ENCODE measurements at regions not wholly inside any gene's neighbourhood (a gene's known extent, or its start where the extent isn't known, plus 50 kb on each side); places are given as distances from the start of the nearest gene placed in this dataset.

DNA sequence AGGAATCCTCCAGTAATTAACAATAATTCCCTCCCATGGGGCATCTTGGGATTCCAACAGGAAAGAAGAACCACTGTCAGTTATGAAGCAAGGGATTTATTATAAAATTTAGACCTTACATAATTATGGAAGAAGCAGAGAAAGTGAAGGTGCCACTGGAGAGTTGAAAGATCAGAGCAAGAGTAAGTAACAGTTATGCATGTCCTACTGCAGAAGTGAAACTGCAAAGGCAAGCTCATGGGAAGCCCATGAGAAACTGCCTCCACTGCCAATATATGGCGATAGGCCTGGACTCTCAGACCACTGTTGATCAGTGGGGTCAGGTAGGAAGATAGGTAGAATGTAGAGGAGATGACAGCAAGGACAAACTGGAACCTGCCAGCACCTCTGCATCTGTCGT, 123.6 kb upstream of the ZNF648 start:
- H3K9me3 Mint-ChIP-seq: peaks cover 0 to 15% (median 0%) of the 10 kb centered on the region in 11 donors
- no peaks in the 10 kb centered on the region for H3K9me3 ChIP-seq (ENCODE audit: control insufficient read depth in 2 of 3, low read length in 3 of 3)
- ATAC-seq (no peak), DNase-seq (no peak)
- no peak overlapping the region for H3K27ac Mint-ChIP-seq
- H3K36me3 Mint-ChIP-seq: no peaks in the 10 kb centered on the region
- CTCF ChIA-PET: no interaction called here
- H3K4me3 ChIP-seq (ENCODE audit: low read length): no peak overlapping the region
- H3K4me3 Mint-ChIP-seq: no peak overlapping the region
- H3K36me3 ChIP-seq (ENCODE audit: control insufficient read depth in 2 of 3, insufficient read depth in 3 of 3, low read length in 3 of 3): no peaks in the 10 kb centered on the region
- H3K4me1 Mint-ChIP-seq: peaks cover 0 to 2% (median 0%) of the 10 kb centered on the region in 7 donors
- POLR2A ChIA-PET: no interaction called here
- intact Hi-C loops (cut with micrococcal nuclease): no loop called here
- H3K27ac ChIP-seq (ENCODE audit: low read depth, low read length): no peak overlapping the region
- peaks cover 0 to 9% (median 4%) of the 10 kb centered on the region in 5 donors for H3K27me3 Mint-ChIP-seq
- no peaks in the 10 kb centered on the region for H3K27me3 ChIP-seq (ENCODE audit: control insufficient read depth in 2 of 2, insufficient read depth in 2 of 2, low read length in 2 of 2)
- H3K4me1 ChIP-seq (ENCODE audit: control insufficient read depth in 2 of 2, insufficient read depth in 2 of 2, low read length in 2 of 2): no peaks in the 10 kb centered on the region

- CTCF ChIA-PET: no interaction called here
Observed at GRCh38 chr1:182183606-182184005, 122.1 kb upstream of the ZNF648 start.

DNA sequence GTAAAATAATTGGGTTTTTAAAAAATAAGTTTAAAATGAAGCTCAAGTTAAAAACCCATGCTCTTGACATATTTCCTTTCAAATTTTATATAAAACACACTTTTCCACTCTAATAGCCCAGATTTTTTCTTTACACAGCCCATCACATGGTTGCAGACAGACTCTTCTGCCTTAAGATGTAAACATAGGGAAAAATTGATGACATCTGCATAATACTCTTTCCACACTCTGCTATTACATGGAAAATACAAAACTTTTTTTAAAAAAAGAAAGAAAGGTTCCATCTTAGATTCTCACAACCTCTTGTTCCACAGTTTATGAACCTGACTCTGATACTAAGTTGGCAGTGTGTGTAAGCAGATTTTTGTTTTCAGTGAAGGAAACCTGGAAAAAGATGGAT, 120.8 kb upstream of the ZNF648 start:
- intact Hi-C loops (cut with micrococcal nuclease): no loop called here
- H3K36me3 ChIP-seq (ENCODE audit: control insufficient read depth in 2 of 3, insufficient read depth in 3 of 3, low read length in 3 of 3): no peaks in the 10 kb centered on the region
- no peaks in the 10 kb centered on the region for H3K4me1 ChIP-seq (ENCODE audit: control insufficient read depth in 2 of 2, insufficient read depth in 2 of 2, low read length in 2 of 2)
- H3K9me3 Mint-ChIP-seq: peaks cover 0 to 7% (median 0%) of the 10 kb centered on the region in 11 donors
- POLR2A ChIA-PET: interaction anchor here (0.7 kb wide), 1 partner anchor 231 kb away, joined by 3 read pairs; no protein-coding TSS in a partner anchor
- no peak overlapping the region for H3K4me3 Mint-ChIP-seq
- no peak overlapping the region for H3K27ac ChIP-seq (ENCODE audit: low read depth, low read length)
- H3K27me3 Mint-ChIP-seq: peaks cover 0 to 17% (median 4%) of the 10 kb centered on the region in 5 donors
- no peak overlapping the region for H3K27ac Mint-ChIP-seq
- DNase-seq (no peak), ATAC-seq (no peak)
- H3K4me1 Mint-ChIP-seq: peaks cover 0 to 2% (median 0%) of the 10 kb centered on the region in 7 donors
- no peaks in the 10 kb centered on the region for H3K9me3 ChIP-seq (ENCODE audit: control insufficient read depth in 2 of 3, low read length in 3 of 3)
- no peak overlapping the region for H3K4me3 ChIP-seq (ENCODE audit: low read length)
- no peaks in the 10 kb centered on the region for H3K27me3 ChIP-seq (ENCODE audit: control insufficient read depth in 2 of 2, insufficient read depth in 2 of 2, low read length in 2 of 2)
- CTCF ChIA-PET: interaction anchor here (0.9 kb wide), 1 partner anchor 39 kb away, joined by 3 read pairs; no protein-coding TSS in a partner anchor
- no peaks in the 10 kb centered on the region for H3K36me3 Mint-ChIP-seq

More at GRCh38 chr1:182183606-182184005, 122.1 kb upstream of the ZNF648 start:
- Mint-ChIP-seq H3K27ac (no peak overlapping the region), H3K4me3 (no peak overlapping the region), H3K27me3 (peaks cover 0 to 10% (median 4%) of the 10 kb centered on the region in 5 donors), H3K9me3 (peaks cover 0 to 7% (median 0%) of the 10 kb centered on the region in 11 donors), H3K36me3 (no peaks in the 10 kb centered on the region), H3K4me1 (peaks cover 0 to 2% (median 0%) of the 10 kb centered on the region in 7 donors)
- Histone ChIP-seq H3K27me3 (ENCODE audit: control insufficient read depth in 2 of 2, insufficient read depth in 2 of 2, low read length in 2 of 2) (no peaks in the 10 kb centered on the region), H3K4me3 (ENCODE audit: low read length) (no peak overlapping the region), H3K27ac (ENCODE audit: low read depth, low read length) (no peak overlapping the region), H3K36me3 (ENCODE audit: control insufficient read depth in 2 of 3, insufficient read depth in 3 of 3, low read length in 3 of 3) (no peaks in the 10 kb centered on the region), H3K9me3 (ENCODE audit: control insufficient read depth in 2 of 3, low read length in 3 of 3) (no peaks in the 10 kb centered on the region), H3K4me1 (ENCODE audit: control insufficient read depth in 2 of 2, insufficient read depth in 2 of 2, low read length in 2 of 2) (no peaks in the 10 kb centered on the region)
- intact Hi-C loops (cut with micrococcal nuclease): no loop called here
- DNase-seq (no peak), ATAC-seq (no peak)
- POLR2A ChIA-PET: interaction anchor here (0.7 kb wide), 1 partner anchor 15 kb away, joined by 3 read pairs; no protein-coding TSS in a partner anchor

DNA sequence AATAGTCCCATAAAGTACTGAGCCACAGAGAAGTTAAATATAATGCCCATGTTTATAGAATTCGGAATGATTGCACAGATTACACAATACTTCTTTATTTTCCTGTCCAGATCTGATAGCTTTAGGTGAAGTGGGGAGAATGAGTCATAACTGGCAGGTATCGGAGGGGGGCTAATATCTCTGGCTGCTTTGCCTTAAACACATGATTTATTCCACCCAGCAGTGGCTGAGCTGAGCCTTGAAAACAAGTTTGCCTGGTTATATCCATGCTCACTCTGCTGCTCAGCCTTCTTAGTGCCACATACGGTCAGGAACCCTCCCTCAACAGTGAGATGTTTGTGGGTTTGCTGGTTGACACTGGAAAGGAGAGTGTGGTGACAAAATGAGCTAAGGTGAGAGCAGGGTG, 119.7 kb upstream of the ZNF648 start:
- Mint-ChIP-seq H3K9me3 (peaks cover 0 to 7% (median 0%) of the 10 kb centered on the region in 11 donors), H3K4me1 (peaks cover 0 to 2% (median 0%) of the 10 kb centered on the region in 7 donors), H3K27ac (no peak overlapping the region), H3K36me3 (no peaks in the 10 kb centered on the region), H3K4me3 (no peak overlapping the region), H3K27me3 (peaks cover 0 to 17% (median 9%) of the 10 kb centered on the region in 5 donors)
- Histone ChIP-seq H3K4me3 (ENCODE audit: low read length) (no peak overlapping the region), H3K27ac (ENCODE audit: low read depth, low read length) (no peak overlapping the region), H3K27me3 (ENCODE audit: control insufficient read depth in 2 of 2, insufficient read depth in 2 of 2, low read length in 2 of 2) (no peaks in the 10 kb centered on the region), H3K9me3 (ENCODE audit: control insufficient read depth in 2 of 3, low read length in 3 of 3) (no peaks in the 10 kb centered on the region), H3K4me1 (ENCODE audit: control insufficient read depth in 2 of 2, insufficient read depth in 2 of 2, low read length in 2 of 2) (no peaks in the 10 kb centered on the region), H3K36me3 (ENCODE audit: control insufficient read depth in 2 of 3, insufficient read depth in 3 of 3, low read length in 3 of 3) (no peaks in the 10 kb centered on the region)
- DNase-seq: no peak
- intact Hi-C loops (cut with micrococcal nuclease): no loop called here
- POLR2A ChIA-PET: no interaction called here
- no peak for ATAC-seq
- CTCF ChIA-PET: no interaction called here

DNA sequence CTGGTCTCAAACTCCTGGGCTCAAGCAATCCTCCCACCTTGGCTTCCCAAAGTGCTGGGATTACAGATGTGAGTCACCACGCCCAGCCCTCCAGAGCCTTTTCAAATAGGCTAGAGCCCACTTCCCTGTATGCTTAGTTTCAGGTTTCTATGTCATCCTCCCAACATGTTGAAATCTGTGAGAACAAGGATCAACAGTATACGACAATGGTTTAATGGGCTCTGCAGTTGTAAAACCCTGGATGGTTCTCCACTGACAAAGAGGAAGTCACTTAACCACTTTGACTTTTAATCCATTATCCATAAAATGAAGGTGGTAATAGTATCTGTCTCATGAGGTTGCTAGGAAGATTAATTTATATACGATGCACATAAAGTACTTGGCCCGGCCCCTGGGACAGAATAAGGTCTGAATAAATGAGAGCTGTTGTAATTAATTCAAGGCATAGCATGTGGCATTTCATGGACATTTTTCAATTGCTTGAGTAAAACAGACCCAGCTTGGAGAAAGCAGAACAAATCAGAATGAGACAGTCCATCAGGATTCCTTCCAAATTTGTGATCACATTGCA, 113.9 kb upstream of the ZNF648 start:
- Mint-ChIP-seq H3K36me3 (no peaks in the 10 kb centered on the region), H3K4me3 (no peak overlapping the region), H3K27ac (no peak overlapping the region), H3K4me1 (peaks cover 0 to 4% (median 0%) of the 10 kb centered on the region in 7 donors), H3K27me3 (peaks cover 0 to 21% (median 5%) of the 10 kb centered on the region in 5 donors), H3K9me3 (peaks cover 0 to 2% (median 0%) of the 10 kb centered on the region in 11 donors)
- DNase-seq (no peak), ATAC-seq (peak; percentile 69)
- ChIA-PET CTCF (no interaction called here), POLR2A (no interaction called here)
- intact Hi-C loops (cut with micrococcal nuclease): no loop called here
- no peaks in the 10 kb centered on the region for H3K36me3 ChIP-seq (ENCODE audit: control insufficient read depth in 2 of 3, insufficient read depth in 3 of 3, low read length in 3 of 3)
- H3K9me3 ChIP-seq (ENCODE audit: control insufficient read depth in 2 of 3, low read length in 3 of 3): no peaks in the 10 kb centered on the region
- H3K27ac ChIP-seq (ENCODE audit: low read depth, low read length): no peak overlapping the region
- no peak overlapping the region for H3K4me3 ChIP-seq (ENCODE audit: low read length)
- H3K4me1 ChIP-seq (ENCODE audit: control insufficient read depth in 2 of 2, insufficient read depth in 2 of 2, low read length in 2 of 2): no peaks in the 10 kb centered on the region
- H3K27me3 ChIP-seq (ENCODE audit: control insufficient read depth in 2 of 2, insufficient read depth in 2 of 2, low read length in 2 of 2): no peaks in the 10 kb centered on the region

DNA sequence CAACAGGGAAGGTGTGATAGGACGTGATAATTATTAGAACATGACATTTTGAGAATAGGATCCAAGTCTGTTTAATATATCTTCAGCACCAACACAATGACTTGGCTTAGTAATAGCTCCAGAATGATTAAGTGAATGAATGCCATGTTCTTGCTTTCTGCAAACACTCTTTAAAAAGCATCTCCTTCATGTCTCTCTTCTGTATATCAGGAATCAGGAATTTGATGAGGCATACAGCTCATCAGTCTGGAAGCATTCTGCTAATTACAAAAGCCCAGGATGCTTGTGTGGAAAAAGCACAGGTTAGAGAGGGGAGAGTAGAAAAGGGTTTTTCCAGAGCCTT, 113.0 kb upstream of the ZNF648 start:
- H3K27ac ChIP-seq (ENCODE audit: low read depth, low read length): no peak overlapping the region
- no peaks in the 10 kb centered on the region for H3K27me3 ChIP-seq (ENCODE audit: control insufficient read depth in 2 of 2, insufficient read depth in 2 of 2, low read length in 2 of 2)
- no peak overlapping the region for H3K4me3 Mint-ChIP-seq
- peaks cover 0 to 2% (median 0%) of the 10 kb centered on the region in 11 donors for H3K9me3 Mint-ChIP-seq
- no peaks in the 10 kb centered on the region for H3K36me3 ChIP-seq (ENCODE audit: control insufficient read depth in 2 of 3, insufficient read depth in 3 of 3, low read length in 3 of 3)
- intact Hi-C loops (cut with micrococcal nuclease): no loop called here
- H3K9me3 ChIP-seq (ENCODE audit: control insufficient read depth in 2 of 3, low read length in 3 of 3): no peaks in the 10 kb centered on the region
- ChIA-PET POLR2A (no interaction called here), CTCF (no interaction called here)
- no peak for ATAC-seq
- no peaks in the 10 kb centered on the region for H3K4me1 ChIP-seq (ENCODE audit: control insufficient read depth in 2 of 2, insufficient read depth in 2 of 2, low read length in 2 of 2)
- no peak for DNase-seq
- H3K4me3 ChIP-seq (ENCODE audit: low read length): no peak overlapping the region
- H3K27me3 Mint-ChIP-seq: peaks cover 0 to 21% (median 5%) of the 10 kb centered on the region in 5 donors
- H3K36me3 Mint-ChIP-seq: no peaks in the 10 kb centered on the region
- peaks cover 0 to 5% (median 2%) of the 10 kb centered on the region in 7 donors for H3K4me1 Mint-ChIP-seq
- H3K27ac Mint-ChIP-seq: no peak overlapping the region

All from naive thymus-derived CD4-positive, alpha-beta T cell (primary cell).